K562 (cell line): ENCODE measurements at regions not wholly inside any gene's neighbourhood (a gene's known extent, or its start where the extent isn't known, plus 50 kb on each side); places are given as distances from the start of the nearest gene placed in this dataset.

Experiments used
- ATAC-seq: fragments of 200-7000 bp; cut with Tn5 transposase; 3 replicates; pipeline ENCODE4 v1.9.1; 2020; ENCODE audit warnings: moderate library complexity
- BruUV-seq: library from RNA; stranded (reverse); fragments of 400-500 nt; replicated peaks from 2 replicates; lab custom pipeline; 2021; lab: Mats Ljungman, UMichigan
- CTCF ChIA-PET: fragments of 300-600 bp; formaldehyde crosslinking; extraction: SDS; loops from one replicate; lab custom pipeline; 2021; ENCODE audit warnings: low intra/inter-chr PET ratio; lab: Yijun Ruan, JAX
- POLR2A ChIA-PET: fragments of 300-600, 350-650 bp; sonication (Branson Sonifier 250); formaldehyde crosslinking; extraction: SDS; loops from one replicate; lab custom pipeline; 2021; ENCODE audit warnings: antibody characterized with exemption, inconsistent platforms; lab: Yijun Ruan, JAX
- DNase-seq, 4 experiments: peaks; one replicate each; pipeline versions ENCODE4 v3.0.0 to v3.0.0-alpha.2; 2011 to 2018; ENCODE audit warnings: low spot score in 3 of 4, mixed read lengths in 3 of 4; ENCODE audit errors: extremely low read depth in 1 of 4
- FAIRE-seq: peaks from 2 replicates; lab custom pipeline; 2011; peaks lifted over from hg19 to GRCh38; lab: Jason Lieb, UNC
- H2AFZ ChIP-seq: 2 replicates; pipeline ENCODE4 v1.6.0; 2011; ENCODE audit warnings: low read depth, low read length, control low read depth, inconsistent platforms
- H3K27ac ChIP-seq: fragments of 200-600 bp; 3 replicates; pipeline ENCODE4 v1.8.0; 2011; ENCODE audit warnings: low read depth, mild to moderate bottlenecking, control low read depth, inconsistent platforms, low read length, moderate library complexity, mixed read lengths; ENCODE audit errors: extremely low read depth
- H3K27me3 ChIP-seq, 2 experiments: fragments of 300-600 bp in 1 of 2; 2 replicates in 1 of 2; 3 replicates in 1 of 2; pipeline versions ENCODE4 v1.6.0 to v1.8.0; 2011; ENCODE audit warnings: inconsistent platforms in 2 of 2, low read length in 2 of 2, mild to moderate bottlenecking in 1 of 2, mixed read lengths in 1 of 2, moderate library complexity in 1 of 2; ENCODE audit not compliant: control insufficient read depth in 2 of 2, insufficient read depth in 2 of 2
- H3K36me3 ChIP-seq: fragments of 300-600 bp; 3 replicates; pipeline ENCODE4 v1.8.0; 2011; ENCODE audit warnings: mild to moderate bottlenecking, low read length, inconsistent platforms; ENCODE audit not compliant: control insufficient read depth, insufficient read depth
- H3K4me1 ChIP-seq, 2 experiments: fragments of 200-600 bp in 1 of 2; replicated peaks in 1 of 2; 2 replicates in 1 of 2; 3 replicates in 1 of 2; pipeline versions ENCODE4 v1.5.1 to v1.8.0; 2011; ENCODE audit warnings: inconsistent platforms in 2 of 2, low read length in 2 of 2, mild to moderate bottlenecking in 1 of 2, mixed read lengths in 1 of 2, moderate library complexity in 1 of 2; ENCODE audit not compliant: control insufficient read depth in 2 of 2, insufficient read depth in 2 of 2
- H3K4me2 ChIP-seq: 2 replicates; pipeline ENCODE4 v1.6.1; 2011; ENCODE audit warnings: low read length, control low read depth, inconsistent platforms, mixed read lengths; ENCODE audit not compliant: insufficient read depth
- H3K4me3 ChIP-seq: fragments of 200-600 bp; sonication (generic), shearing (Covaris generic); 2 replicates; pipeline ENCODE4 v1.5.1; 2016; ENCODE audit warnings: control low read depth, inconsistent platforms
- H3K79me2 ChIP-seq: fragments of 200-600 bp; 3 replicates; pipeline ENCODE4 v1.8.0; 2011; ENCODE audit warnings: low read length, inconsistent platforms; ENCODE audit not compliant: control insufficient read depth, insufficient read depth
- H3K9ac ChIP-seq, 2 experiments: 2 replicates each; pipeline versions ENCODE4 v1.6.0 to v1.6.1; 2011; ENCODE audit warnings: low read depth in 2 of 2, low read length in 2 of 2, control low read depth in 1 of 2, inconsistent platforms in 1 of 2, mild to moderate bottlenecking in 1 of 2, mixed read lengths in 1 of 2; ENCODE audit not compliant: insufficient read depth in 1 of 2
- H3K9me1 ChIP-seq: one replicate; pipeline ENCODE4 v1.6.0; 2011; ENCODE audit warnings: inconsistent platforms, mild to moderate bottlenecking, low read length, moderate library complexity; ENCODE audit not compliant: control insufficient read depth, insufficient read depth
- H3K9me3 ChIP-seq: replicated peaks from 2 replicates; pipeline ENCODE4 v1.5.1; 2011; ENCODE audit warnings: low read depth, low read length, inconsistent platforms; ENCODE audit not compliant: control insufficient read depth, insufficient read depth
- H4K20me1 ChIP-seq: replicated peaks from 2 replicates; pipeline ENCODE4 v1.6.1; 2011; ENCODE audit warnings: low read length, inconsistent platforms, mixed read lengths; ENCODE audit not compliant: control insufficient read depth, insufficient read depth
- NFIC ChIP-seq: fragments of 450-650 bp; IDR thresholded peaks from 2 replicates; pipeline ENCODE4 v1.6.1; 2017; ENCODE audit warnings: mild to moderate bottlenecking, inconsistent platforms
- NONO ChIP-seq, 2 experiments: fragments of 200-400 bp in 1 of 2; fragments of 450-650 bp in 1 of 2; formaldehyde crosslinking in 1 of 2; IDR thresholded peaks; 2 replicates each; pipeline ENCODE4 v1.6.1; 2017; ENCODE audit warnings: low read depth in 2 of 2, mild to moderate bottlenecking in 2 of 2, moderate library complexity in 2 of 2, low read length in 1 of 2
- PTRF ChIP-seq: fragments of 450-650 bp; IDR thresholded peaks from 2 replicates; pipeline ENCODE4 v1.6.1; 2016; ENCODE audit warnings: mild to moderate bottlenecking, missing genetic modification characterization, missing compliant biosample characterization
- XRCC3 ChIP-seq: fragments of 450-650 bp; IDR thresholded peaks from 2 replicates; pipeline ENCODE4 v1.6.1; 2017; ENCODE audit warnings: mild to moderate bottlenecking, moderate library complexity
- WGBS: fragments of 100-300 bp; shearing (Covaris generic); methylation state at CpG from one replicate; pipeline ENCODE4 v1.1.6; 2016; ENCODE audit warnings: low coverage, mixed read lengths; ENCODE audit not compliant: insufficient coverage; ENCODE audit errors: missing lambda C conversion rate; 5-methylcytosine and 5-hydroxymethylcytosine counted together
- in situ Hi-C: fragments of 300-500 bp; cut with MboI; formaldehyde crosslinking; loops from 4 replicates; pipeline ENCODE4 v1.15.0; 2018; ENCODE audit warnings: inconsistent platforms, mixed read lengths
- intact Hi-C: fragments of 100-400 bp; cut with micrococcal nuclease; formaldehyde crosslinking; loops from 2 replicates; pipeline ENCODE4 v1.14.2; 2022
- TF ChIP-seq, protein P1 (sequence below): fragments of 200-800 bp; sonication (Bioruptor generic); IDR thresholded peaks from 2 replicates; pipeline ENCODE4 v1.6.1; 2016; ENCODE audit warnings: missing genetic modification characterization, missing compliant biosample characterization
- TF ChIP-seq, protein P2 (sequence below), 2 experiments: IDR thresholded peaks in 1 of 2; conservative IDR thresholded peaks in 1 of 2; 2 replicates each; pipeline ENCODE4 v1.6.1; 2016; ENCODE audit warnings: low read depth in 2 of 2, mild to moderate bottlenecking in 1 of 2, missing compliant biosample characterization in 1 of 2, missing genetic modification characterization in 1 of 2, moderate library complexity in 1 of 2

DNA sequence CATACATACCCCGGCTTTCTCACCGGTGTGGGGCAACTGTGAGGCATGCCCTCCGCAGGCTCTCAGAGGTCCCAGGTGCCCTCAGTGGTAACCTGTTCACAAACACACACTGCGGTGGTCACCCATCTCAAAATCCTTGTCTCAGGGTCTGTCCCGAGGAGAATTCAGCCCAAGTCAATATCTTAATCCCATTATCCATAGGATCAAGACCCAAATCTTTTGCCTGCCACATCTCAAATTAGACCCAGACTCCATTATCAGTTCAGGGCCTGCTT is 140.8 kb downstream of the CDC5L start (continued):
- TF ChIP-seq, protein P1, sequence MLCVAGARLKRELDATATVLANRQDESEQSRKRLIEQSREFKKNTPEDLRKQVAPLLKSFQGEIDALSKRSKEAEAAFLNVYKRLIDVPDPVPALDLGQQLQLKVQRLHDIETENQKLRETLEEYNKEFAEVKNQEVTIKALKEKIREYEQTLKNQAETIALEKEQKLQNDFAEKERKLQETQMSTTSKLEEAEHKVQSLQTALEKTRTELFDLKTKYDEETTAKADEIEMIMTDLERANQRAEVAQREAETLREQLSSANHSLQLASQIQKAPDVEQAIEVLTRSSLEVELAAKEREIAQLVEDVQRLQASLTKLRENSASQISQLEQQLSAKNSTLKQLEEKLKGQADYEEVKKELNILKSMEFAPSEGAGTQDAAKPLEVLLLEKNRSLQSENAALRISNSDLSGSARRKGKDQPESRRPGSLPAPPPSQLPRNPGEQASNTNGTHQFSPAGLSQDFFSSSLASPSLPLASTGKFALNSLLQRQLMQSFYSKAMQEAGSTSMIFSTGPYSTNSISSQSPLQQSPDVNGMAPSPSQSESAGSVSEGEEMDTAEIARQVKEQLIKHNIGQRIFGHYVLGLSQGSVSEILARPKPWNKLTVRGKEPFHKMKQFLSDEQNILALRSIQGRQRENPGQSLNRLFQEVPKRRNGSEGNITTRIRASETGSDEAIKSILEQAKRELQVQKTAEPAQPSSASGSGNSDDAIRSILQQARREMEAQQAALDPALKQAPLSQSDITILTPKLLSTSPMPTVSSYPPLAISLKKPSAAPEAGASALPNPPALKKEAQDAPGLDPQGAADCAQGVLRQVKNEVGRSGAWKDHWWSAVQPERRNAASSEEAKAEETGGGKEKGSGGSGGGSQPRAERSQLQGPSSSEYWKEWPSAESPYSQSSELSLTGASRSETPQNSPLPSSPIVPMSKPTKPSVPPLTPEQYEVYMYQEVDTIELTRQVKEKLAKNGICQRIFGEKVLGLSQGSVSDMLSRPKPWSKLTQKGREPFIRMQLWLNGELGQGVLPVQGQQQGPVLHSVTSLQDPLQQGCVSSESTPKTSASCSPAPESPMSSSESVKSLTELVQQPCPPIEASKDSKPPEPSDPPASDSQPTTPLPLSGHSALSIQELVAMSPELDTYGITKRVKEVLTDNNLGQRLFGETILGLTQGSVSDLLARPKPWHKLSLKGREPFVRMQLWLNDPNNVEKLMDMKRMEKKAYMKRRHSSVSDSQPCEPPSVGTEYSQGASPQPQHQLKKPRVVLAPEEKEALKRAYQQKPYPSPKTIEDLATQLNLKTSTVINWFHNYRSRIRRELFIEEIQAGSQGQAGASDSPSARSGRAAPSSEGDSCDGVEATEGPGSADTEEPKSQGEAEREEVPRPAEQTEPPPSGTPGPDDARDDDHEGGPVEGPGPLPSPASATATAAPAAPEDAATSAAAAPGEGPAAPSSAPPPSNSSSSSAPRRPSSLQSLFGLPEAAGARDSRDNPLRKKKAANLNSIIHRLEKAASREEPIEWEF (CRISPR knock-in tag), result no peak

DNA sequence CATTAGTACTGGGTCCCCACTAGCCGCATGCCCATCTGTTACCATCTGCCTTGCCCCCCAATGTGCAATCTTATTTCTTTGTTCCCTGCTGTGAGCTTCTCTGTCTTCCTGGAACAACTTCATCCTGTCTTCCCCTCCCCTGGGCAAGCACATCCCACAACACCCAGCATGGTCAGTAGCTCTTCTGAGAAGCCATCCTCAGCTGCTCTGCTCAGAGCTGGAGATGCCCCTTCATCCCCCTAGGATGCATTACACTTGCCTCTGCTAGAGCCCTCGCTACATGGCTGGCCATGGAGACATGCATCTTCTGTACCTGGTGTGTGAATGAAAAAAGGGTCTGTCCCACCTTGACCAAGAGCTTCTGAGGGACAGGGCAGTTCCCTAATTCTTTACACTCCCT is 141.2 kb downstream of the CDC5L start:
- ATAC-seq (no peak), FAIRE-seq (no peak), DNase-seq (no peak)
- H3K4me3 ChIP-seq, result no peak overlapping the region
- POLR2A ChIA-PET, result no interaction called here
- H3K4me2 ChIP-seq, result no peak overlapping the region
- no peaks in the 10 kb centered on the region for H3K9me3 ChIP-seq
- intact Hi-C loops (no loop called here), in situ Hi-C loops (no loop called here)
- peaks cover 14% of the 10 kb centered on the region; the same call in 1 of the 2 replicates for H4K20me1 ChIP-seq
- no peak overlapping the region for H3K27ac ChIP-seq
- CTCF ChIA-PET, result no interaction called here
- H3K79me2 ChIP-seq, result no peaks in the 10 kb centered on the region
- no peak overlapping the region for H3K9ac ChIP-seq
- H3K27me3 ChIP-seq, result peaks cover 25 to 70% of the 10 kb centered on the region in 2 experiments; a peak in 3 of 5 replicates
- 0% methylated on average over 2 of the region's 2 CpGs for WGBS
- H3K36me3 ChIP-seq, result no peaks in the 10 kb centered on the region
- no TSS peak for BruUV-seq
- H2AFZ ChIP-seq, result no peak overlapping the region
- no peaks in the 10 kb centered on the region for H3K9me1 ChIP-seq
- H3K4me1 ChIP-seq, result peaks cover 0 to 3% of the 10 kb centered on the region in 2 experiments; a peak in 1 of 5 replicates
- no peak for TF ChIP-seq NONO (IDR thresholded peaks at IDR 0.05; ENCODE audit: low read depth in 2 of 2, low read length in 1 of 2)
- TF ChIP-seq, protein P2, sequence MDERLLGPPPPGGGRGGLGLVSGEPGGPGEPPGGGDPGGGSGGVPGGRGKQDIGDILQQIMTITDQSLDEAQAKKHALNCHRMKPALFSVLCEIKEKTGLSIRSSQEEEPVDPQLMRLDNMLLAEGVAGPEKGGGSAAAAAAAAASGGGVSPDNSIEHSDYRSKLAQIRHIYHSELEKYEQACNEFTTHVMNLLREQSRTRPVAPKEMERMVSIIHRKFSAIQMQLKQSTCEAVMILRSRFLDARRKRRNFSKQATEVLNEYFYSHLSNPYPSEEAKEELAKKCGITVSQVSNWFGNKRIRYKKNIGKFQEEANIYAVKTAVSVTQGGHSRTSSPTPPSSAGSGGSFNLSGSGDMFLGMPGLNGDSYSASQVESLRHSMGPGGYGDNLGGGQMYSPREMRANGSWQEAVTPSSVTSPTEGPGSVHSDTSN (CRISPR knock-in tag; IDR thresholded peaks at IDR 0.05; ENCODE audit: low read depth), result no peak
- TF ChIP-seq, protein P2 (tag; conservative IDR thresholded peaks at IDR 0.05; ENCODE audit: low read depth), result no peak
- no peak for TF ChIP-seq NFIC
- no peak for TF ChIP-seq XRCC3
- no peak for TF ChIP-seq PTRF (tag)
